ENCODE measurements at regions not wholly inside any gene's neighbourhood (a gene's known extent, or its start where the extent isn't known, plus 50 kb on each side); places are given as distances from the start of the nearest gene placed in this dataset.
A peak's percentile ranks its signal among the peaks of the same experiment; 100 is the strongest.

GRCh38 chr13:63680704-63681103 is 2265.1 kb upstream of the PCDH20 start:
- peak overlapping the region; percentile 8 for H2AFZ ChIP-seq (ENCODE audit: low read depth, low read length, poor library complexity, severe bottlenecking)

More at GRCh38 chr13:63680704-63681103, 2265.1 kb upstream of the PCDH20 start:
- DNase-seq (ENCODE audit: low read depth, low spot score), result no peak
- no peaks in the 10 kb centered on the region for H3K9me3 ChIP-seq (ENCODE audit: control insufficient read depth in 1 of 2, insufficient read depth in 1 of 2, low read depth in 1 of 2, low read length in 2 of 2)
- RAD21 ChIA-PET (ENCODE audit: low non-redundant PET in 1 of 2, low total read pairs in 2 of 2, uncharacterized antibody in 2 of 2, unreplicated experiment in 2 of 2), result no interaction called here
- CTCF ChIA-PET, result no interaction called here
- no TSS peak for BruUV-seq (replicated peaks)
- no peaks in the 10 kb centered on the region for H3K79me2 ChIP-seq (ENCODE audit: insufficient read depth, low read length)
- H3K36me3 ChIP-seq (ENCODE audit: control insufficient read depth in 1 of 2, insufficient read depth in 2 of 2, low read length in 2 of 2), result no peaks in the 10 kb centered on the region
- ATAC-seq, result no peak
- H3K27me3 ChIP-seq (ENCODE audit: insufficient read depth, low read length), result no peaks in the 10 kb centered on the region
- no peaks in the 10 kb centered on the region for H3K4me1 ChIP-seq (ENCODE audit: control insufficient read depth in 1 of 2, insufficient read depth in 2 of 2, low read length in 2 of 2)
- no peak overlapping the region for H3K4me3 ChIP-seq (replicated peaks in 1 of 2; ENCODE audit: low read depth in 1 of 2, low read length in 2 of 2)
- no peak overlapping the region for H3K9ac ChIP-seq (ENCODE audit: low read length)
- H3K27ac ChIP-seq (ENCODE audit: low read depth, low read length), result no peak overlapping the region
- no peaks in the 10 kb centered on the region; the same call in 1 of the 2 replicates for H4K20me1 ChIP-seq (ENCODE audit: insufficient read depth)
- H3K9me2 ChIP-seq (ENCODE audit: insufficient read depth), result no peaks in the 10 kb centered on the region
- no peak overlapping the region for H3K4me2 ChIP-seq (ENCODE audit: low read length)
- POLR2A ChIA-PET, result no interaction called here
- TF ChIP-seq SRF (IDR thresholded peaks at IDR 0.05; ENCODE audit: low read depth) (no peak), ZFX (IDR thresholded peaks at IDR 0.05) (no peak), ZNF274 (IDR thresholded peaks at IDR 0.05; ENCODE audit: low read depth, low read length) (no peak), POLR2AphosphoS5 (IDR thresholded peaks at IDR 0.05; ENCODE audit: low read depth, low read length) (no peak), CBX3 (IDR thresholded peaks at IDR 0.05; ENCODE audit: low read depth) (no peak), ATF3 (IDR thresholded peaks at IDR 0.05) (no peak), SP1 (IDR thresholded peaks at IDR 0.05; ENCODE audit: low read depth) (no peak), ZBTB33 (IDR thresholded peaks at IDR 0.05; ENCODE audit: extremely low read depth, insufficient replicate concordance, low read length) (no peak), REST (IDR thresholded peaks at IDR 0.05; ENCODE audit: low read depth) (no peak), EZH2phosphoT487 (IDR thresholded peaks at IDR 0.05; ENCODE audit: borderline replicate concordance) (no peak), JUND (IDR thresholded peaks at IDR 0.05) (no peak), TCF7L2 (IDR thresholded peaks at IDR 0.05; ENCODE audit: borderline replicate concordance, extremely low read depth, insufficient read depth, insufficient read length) (no peak), CEBPB (IDR thresholded peaks at IDR 0.05; ENCODE audit: low read depth) (no peak), MAX (IDR thresholded peaks at IDR 0.05) (no peak), EZH2 (IDR thresholded peaks at IDR 0.05) (no peak), YY1 (IDR thresholded peaks at IDR 0.05; ENCODE audit: extremely low read depth, insufficient replicate concordance, low read depth, low read length) (no peak)
- intact Hi-C loops (cut with micrococcal nuclease), result no loop called here

Data from HCT116 (cell line).